HG03520 (cell line): ENCODE measurements at regions not wholly inside any gene's neighbourhood (a gene's known extent, or its start where the extent isn't known, plus 50 kb on each side); places are given as distances from the start of the nearest gene placed in this dataset.
A peak's percentile ranks its signal among the peaks of the same experiment; 100 is the strongest.
"Not testable (repeated sequence)": the region's sequence is repeated elsewhere in the genome, so short reads cannot be mapped to it uniquely, and the experiment has no call there.

Source experiments
- ATAC-seq: cut with Tn5 transposase; IDR thresholded peaks from one replicate; pipeline ENCODE4 v1.9.1; 2021; ENCODE audit warnings: mild to moderate bottlenecking, moderate library complexity; ENCODE audit not compliant: unreplicated experiment

DNA sequence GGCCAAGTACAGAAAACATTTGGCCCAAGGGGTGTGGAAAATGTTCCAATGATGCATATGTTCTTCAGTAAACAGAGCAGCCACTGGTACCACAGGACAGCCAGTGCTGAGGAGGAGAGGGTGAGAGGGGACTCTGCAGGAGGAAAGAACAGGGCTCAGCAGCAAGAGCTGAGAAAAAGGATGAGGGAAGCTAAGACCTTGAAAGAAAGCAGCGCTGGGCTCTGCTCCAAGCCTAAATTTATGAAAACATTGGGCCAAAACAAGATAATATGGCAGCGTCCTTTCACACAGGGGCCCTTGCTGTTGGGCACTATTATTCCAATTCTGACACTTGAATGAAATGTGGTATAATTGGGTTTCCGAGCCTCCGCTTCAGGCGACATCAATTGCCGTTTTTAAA is 939.0 kb upstream of the FANCL start:
- no peak for ATAC-seq

DNA sequence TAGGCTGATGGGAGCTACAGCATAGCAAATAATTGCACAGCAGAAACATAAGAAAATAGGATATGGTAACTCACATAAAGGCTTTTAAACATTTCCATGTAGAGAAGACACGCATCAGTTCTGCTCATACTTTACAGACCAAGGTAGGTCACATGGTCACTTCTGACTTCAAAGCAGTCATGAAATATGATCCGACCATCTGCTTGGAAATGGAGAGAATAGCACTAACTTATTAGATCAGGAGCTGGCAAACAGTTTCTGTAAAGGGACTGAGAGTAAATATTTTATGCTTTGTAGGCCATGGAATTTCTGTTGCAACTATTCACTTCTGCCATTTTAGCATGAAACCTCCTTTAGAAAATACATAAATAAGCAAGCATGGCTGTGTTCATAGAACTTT is 936.6 kb upstream of the FANCL start:
- ATAC-seq = no peak

DNA sequence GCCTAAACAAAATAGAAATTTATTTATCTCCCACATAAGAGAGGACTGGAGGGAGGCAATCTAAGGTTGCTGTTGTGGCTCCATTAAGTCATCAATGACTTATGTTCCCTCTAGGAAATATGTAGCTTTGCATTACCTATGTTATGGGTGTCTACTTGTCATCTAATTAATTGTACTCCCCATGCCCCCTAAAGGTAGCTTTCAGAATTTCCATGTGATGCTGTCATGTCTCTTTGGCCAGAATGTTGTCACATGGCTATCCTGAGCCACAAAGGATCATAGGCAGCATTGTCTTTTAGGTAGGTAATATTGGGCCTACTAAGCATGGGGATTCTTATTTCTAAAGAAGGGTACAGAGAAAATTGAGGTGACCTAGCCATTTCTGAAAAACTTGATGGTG is 935.6 kb upstream of the FANCL start:
- peak; percentile 58 for ATAC-seq

DNA sequence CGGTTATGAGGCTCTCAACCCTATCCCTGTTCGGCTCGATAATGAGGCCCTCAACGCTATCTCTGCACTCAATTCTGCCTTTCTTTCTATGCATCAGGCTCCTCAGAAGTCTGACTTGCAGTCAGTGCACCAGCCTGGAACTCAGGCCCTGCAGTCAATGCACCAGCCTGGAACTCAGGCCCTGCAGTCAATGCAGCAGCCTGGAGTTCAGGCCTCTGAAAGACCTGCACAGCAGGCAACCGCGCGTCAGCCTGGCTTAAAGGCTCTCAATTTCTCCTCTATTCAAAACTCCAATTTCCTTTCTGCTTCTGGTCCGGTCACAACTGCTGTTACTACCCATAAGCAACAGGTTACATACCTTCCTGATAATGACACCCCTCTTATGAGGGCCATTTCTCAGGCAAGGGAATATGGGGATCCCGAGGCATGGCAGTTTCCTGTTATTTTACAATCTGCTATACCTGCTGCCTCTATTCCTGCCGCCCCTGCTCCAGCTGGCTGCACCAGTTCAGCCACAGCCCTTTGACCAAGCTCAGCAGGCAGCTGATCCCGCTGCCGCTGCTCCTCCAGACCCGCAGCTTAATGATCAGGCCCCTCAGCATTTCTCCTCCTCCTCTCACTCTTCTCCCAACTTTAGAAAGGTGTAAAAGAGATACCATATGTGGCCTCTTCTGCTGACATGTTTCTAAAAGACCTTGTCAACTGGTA is 933.6 kb upstream of the FANCL start:
- ATAC-seq = no peak

DNA sequence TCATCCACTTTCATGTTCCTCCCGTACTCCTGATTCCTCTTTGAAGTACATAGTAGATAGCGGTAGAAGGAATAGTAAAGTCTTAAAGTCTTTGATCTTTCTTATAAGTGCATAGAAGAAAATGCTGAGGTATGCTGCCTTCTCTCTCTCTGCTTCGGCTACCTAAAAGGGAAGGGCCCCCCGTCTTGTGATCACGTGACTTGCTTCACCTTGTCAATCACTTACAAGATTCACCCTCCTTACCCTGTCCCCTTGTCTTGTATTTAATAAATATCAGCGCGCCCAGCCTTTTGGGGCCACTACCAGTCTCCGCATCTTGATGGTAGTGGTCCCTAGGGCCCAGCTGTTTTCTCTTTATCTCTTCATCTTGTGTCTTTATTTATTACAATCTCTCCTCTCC is 932.2 kb upstream of the FANCL start:
- no peak for ATAC-seq

DNA sequence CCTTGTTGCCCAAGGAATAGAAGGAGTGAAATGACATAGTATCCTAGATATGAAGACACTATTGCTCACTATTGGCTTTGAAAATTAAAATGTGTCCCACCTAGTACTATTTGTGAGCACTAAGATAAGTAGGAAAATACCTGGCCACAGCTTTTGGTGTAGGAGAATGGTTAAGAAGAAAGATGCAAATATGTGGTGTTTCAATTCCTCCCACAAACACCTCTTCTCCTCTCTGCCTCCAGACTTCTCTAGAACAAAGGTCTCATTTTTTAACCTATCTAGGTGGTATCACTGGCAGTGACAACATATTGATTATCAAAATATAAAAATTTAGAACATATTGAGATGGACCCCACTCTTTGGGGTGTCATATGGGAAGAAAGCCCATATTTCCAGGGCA is 929.9 kb upstream of the FANCL start:
- no peak for ATAC-seq

DNA sequence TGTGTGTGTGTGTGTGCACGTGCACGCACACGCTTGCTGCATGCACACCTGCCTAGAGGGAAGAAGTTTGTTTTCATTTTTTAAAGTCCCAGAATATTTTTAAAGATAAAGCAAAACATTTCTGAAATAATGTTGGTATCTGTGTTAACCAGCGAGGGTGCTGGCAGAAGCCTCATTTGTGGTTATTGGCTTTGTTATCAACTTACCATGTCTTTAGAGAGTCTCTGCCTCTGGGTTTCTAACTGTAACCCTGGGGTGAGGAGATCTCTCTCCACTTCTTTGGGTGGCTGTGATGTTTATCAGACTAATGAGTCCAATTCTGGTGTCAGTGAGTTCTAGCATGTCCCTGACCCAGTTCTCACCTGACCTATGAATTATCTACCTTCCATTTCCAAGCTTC is 927.6 kb upstream of the FANCL start:
- no peak for ATAC-seq

DNA sequence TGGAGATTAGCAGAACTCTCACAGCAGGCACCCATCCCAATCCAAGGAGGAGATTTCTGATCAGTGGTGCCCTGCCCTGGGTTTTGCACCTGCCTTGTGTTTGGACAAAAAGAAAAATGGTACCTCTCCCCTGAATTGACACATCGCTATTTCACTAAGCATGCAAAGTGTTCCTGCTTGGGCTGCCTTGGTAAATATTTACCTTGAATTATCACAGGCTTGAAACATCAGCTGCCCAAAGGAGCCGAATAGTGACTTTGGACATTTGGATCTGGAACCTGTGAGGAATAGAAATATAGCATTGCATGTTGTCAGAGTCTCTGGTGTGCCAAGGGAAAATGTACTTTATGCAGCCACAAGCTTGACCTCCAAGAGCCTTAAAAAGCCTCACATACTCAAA is 926.4 kb upstream of the FANCL start:
- no peak for ATAC-seq

DNA sequence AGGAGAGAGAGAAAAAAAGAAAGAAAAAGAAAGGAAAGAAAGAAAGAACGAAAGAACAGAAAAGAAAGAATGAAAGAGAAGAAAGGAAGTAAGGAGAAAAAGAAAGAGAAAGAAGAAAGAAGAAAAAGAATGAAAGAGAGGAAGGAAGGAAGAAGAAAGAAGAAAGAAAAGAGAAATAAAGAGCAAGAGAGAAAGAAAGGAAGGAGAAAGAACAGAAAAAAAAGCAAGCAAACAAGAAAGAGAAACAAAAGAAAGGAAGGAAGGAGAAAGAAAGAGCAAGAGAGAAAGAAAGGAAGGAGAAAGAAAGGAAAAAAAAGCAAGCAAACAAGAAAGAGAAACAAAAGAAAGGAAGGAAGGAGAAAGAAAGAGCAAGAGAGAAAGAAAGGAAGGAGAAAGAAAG is 916.8 kb upstream of the FANCL start:
- ATAC-seq = not testable (repeated sequence)

DNA sequence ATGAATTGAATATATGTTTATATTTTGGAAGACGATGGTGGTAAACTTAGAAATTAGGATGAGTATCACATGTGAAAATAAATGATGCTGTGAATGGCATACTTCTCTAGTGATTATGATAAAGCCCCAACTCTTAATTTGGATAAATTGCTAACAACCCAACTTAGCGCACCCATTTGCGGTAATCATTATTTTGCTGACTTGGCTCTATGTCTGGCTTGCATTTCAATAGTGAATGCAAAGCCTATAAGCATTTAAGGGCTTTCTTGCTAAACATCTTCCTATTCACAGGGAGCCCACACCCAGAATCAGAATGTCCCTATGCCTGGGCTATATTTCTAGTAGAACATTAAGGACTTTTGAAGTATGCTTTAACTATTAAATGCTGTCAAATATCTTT is 910.7 kb upstream of the FANCL start:
- ATAC-seq = no peak

DNA sequence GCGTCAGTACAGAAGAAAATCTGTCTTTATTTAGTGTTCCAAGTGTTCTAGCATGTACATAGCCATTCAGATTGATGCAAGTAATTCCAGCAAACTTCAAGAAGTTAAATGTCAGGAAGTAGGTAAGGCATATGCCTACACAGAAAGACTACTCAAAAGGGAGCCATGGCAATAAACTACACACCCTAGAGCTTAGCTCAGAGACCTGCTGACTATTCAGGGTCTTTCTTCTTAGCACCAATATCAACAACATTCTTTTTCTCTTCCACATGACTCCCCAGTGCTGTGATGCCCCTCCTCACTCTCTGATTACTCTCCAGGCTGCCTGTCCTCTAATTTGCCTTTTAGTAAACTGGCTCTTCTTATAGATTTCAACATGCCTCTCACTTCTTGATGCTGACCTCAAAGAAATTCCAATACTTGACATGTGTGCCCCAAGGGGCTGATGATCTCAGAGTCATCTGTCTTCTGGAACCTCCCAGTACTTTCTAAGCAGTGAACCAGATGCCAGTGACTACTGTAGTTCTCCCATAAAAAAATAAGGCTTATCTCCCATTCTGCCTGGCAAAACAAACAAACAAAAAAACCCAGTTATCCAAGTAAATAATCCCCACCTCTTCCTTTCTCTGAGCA is 909.2 kb upstream of the FANCL start:
- ATAC-seq = no peak

DNA sequence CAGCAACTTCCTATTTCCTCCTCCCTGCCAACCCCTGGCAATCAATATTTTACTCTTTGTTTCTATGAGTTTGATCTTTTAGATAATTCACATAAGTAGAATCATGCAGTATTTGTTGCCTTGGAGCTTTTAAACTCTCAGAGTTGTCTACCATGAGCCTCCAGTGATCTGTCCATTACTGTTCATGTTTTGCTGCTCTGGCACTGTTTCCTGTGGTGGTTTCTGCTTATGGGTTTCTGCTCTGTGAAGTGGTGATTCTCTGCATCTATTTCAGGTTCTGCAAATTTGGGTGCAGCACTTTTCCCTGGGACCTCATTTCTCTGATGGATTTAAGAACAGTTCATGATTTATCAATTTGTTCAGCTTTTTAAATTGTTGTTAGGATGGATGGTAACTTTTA is 908.1 kb upstream of the FANCL start:
- no peak for ATAC-seq

DNA sequence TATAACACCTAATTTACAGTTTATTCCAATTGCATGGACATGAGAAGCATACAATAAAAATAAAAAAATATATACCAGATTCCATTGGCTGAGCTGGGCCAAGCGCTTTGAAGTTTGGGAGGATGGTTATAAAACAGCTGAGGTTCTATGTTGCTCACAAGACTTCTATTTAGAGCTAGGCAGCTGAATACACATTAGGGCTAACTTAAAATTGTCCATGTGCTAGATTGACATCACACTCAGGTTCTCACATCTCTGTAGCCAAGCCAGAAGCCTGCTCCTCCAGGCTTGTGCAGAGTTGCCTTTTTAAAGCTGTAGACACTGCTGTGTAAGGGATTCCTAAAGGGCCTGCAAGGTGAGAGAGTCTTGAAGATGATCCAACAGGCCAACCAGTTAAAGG is 871.1 kb upstream of the FANCL start:
- no peak for ATAC-seq

DNA sequence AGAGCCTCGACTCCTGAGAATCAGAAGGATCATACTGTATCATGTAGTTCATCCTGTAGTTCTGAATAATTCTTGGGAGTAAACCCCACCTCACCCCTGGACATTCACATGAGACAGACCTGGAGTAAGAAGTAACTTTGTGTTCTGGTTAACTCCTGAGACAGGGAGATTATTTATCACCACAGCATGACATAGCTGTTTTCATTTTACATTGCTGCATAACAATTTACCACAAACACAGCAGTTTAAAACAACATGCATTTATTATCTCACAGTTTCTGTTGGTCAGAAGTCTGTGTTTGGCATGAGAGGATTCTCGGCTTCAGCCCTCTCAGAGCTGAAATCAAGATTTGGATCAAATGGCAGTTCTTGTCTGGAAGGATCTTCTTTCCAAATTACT is 855.8 kb upstream of the FANCL start:
- ATAC-seq = no peak

DNA sequence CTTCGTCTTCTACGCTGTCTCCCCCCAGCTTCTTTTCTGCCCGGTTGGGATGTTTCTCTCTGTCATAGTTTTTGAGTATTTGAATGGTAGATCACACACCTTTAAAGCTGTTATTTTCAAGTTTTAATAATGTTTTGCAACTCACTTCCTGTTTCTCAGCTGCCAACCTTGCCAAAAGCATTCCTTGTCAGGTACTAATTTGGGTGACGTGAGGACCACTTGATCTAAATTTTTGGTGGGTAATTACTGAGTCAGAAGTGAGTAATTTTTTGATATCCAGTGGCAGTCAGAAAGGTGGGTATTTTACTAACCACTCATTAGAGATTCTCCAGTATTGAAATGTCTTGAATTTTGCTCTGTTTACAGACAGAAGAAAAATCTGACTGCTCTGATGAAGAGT is 852.4 kb upstream of the FANCL start:
- ATAC-seq = no peak

DNA sequence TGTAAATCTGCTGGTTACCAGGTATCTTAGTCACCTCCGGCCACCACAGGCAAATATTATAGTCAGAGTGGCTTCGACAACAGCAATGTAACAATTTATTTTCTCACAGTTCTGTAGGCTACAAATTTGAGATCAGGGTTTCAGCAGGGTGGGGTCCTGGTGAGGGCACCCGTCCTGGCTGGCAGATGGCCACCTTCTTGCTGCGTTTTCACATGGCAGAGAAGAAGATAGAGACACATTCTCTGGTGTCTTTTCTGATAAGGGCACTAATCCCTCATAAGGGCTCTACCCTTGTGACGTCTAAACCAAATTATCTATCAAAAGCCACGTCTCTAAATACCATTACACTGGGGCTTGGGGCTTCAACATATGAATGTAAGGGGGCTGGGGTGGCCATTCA is 843.2 kb upstream of the FANCL start:
- ATAC-seq = no peak

DNA sequence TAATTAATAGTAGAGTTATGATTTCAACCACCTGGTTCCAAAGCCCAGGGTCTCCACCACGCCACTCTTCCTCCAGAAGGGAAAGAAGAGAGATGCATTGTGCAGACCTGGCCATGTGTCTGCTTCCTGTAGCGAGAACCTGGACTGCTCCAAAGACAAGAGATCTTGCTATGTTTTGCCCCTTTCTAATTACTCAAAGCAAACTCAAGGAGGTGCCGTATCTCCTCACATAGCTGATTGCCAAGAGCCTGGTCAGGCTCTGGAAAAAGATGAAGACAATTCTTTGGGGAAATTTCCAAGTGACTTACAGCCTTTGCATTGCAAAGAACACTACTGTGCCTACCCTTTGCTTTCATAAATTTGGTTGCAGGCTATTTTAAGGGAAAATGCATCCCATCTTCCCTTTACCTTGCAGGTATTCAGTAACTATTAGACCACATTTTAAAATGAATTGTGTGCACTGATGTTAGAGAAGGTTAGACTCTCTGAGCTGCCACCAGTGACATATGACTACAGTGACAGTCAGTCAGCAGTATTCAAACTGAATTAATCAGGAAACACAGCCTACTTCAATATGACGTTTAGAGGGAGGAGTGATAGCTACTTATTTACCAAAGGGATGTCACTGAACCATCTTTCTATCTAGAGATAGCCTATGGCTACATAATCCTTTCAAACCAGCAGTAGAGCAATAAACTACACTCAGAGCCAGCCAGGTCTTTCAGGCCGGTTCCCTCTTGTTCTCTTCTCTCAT is 842.1 kb upstream of the FANCL start:
- no peak for ATAC-seq

DNA sequence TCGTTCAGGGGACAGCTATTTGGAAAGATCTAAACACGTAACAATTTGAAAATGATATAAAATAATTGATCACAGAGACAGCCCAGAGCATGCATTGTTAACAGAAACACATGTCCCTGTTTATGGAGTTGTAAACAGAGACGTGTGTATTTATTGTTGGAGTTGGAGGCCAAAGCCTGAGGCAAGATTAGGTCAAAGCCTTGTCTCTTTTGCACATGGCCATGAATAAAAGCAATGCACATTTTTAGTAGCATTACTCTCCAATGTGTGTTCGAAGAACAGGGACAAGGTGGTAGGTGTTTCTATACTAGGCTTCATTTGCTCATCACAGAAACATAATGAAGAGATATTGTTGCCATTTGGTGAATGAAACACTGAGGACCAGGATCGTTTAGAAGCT is 841.5 kb upstream of the FANCL start:
- no peak for ATAC-seq

DNA sequence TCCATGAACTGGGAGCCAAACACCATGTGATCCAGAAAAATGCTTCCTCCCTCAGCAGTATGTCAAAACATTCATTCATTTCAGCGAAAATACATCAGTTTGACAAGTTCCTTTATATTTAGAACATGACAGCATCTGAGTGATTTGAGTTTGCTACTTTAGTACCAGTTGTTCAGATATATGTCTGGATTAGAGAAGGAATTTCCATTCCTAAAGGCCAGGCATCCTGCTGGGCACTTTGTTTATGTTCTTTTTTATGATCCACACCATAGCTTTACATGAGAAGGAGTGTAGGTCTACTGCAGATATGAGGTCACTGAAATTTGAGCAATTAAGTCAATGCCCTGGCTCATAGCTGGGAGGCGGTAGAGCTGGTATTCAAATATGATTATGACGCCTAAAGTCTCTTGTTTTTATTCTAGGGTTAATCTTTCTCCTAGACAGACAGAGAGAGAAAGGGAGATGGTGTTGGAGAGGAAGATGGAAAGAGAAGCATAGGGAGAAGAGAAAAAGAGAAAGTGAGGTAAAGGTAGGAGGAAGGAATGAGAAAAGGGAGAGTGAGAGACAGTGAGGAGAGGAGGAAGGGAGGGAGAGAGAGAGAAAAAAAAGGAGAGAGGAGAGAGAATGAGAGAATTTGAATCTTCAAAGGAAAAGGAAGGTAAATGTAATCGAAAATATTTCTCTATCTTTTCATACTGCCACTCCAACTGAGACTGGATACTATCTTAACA is 839.5 kb upstream of the FANCL start:
- ATAC-seq = no peak

DNA sequence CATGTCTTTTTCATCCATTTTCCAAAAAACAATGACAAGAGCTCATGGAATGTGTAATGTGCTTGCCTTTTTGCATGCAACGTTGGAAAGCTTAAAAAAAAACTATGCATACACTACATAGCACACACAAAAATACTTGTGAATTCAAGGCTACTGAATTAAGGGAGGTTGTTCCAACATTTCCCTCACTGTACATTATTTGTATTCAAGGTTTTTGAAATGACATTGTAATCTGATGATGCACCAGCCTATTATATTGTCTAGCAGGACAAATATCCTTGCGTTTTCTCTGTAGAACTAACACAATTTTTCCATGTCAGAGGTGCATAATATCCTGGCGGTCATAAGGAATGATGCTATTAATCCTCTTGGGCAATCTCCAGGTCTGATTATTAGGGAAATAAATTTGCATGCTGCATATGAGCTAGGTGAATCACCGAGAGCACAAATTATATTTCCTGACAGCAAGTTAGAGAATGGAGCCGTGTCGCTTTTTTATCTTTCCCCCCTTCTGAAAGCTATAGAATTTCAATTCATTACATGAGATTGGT is 836.9 kb upstream of the FANCL start:
- ATAC-seq = no peak

DNA sequence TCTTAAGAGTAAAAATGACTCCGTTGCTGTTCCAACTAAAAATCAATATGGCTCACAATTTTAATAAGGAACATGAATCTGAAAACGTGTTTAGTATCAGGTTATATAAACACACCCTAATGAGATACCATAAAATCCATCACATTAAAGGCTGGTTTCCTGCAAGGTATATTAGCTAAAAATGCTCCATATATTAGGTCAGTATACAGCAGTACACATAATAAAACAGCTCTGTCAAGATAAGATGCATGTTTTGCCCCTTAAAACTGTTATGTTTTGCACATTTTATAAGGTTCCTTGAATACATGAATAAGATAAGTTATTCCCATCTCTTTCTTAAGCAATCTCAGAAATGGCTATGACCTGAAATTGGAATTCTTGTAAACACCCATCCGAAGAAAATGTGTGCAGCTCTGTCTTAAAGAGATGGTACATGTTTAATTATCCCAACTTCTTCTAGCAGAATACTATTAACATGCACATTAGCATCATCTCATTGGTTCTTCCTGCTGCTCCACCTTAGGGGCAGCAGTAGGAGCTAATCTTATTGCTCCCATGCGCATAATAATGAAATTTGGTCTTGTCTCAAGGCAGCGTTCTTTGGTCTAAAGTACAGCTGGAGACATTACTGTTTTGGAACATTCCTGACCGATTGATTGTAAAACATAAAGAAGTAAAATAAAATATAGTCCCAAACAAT is 836.1 kb upstream of the FANCL start:
- no peak for ATAC-seq
